ENCODE measurements at regions not wholly inside any gene's neighbourhood (a gene's known extent, or its start where the extent isn't known, plus 50 kb on each side); places are given as distances from the start of the nearest gene placed in this dataset.
"Not testable (repeated sequence)": the region's sequence is repeated elsewhere in the genome, so short reads cannot be mapped to it uniquely, and the experiment has no call there.

- no peak for DNase-seq (ENCODE audit: low read depth)
- no peak for TF ChIP-seq CTCF (conservative IDR thresholded peaks at IDR 0.05; ENCODE audit: low read depth, low read length)
- H3K4me3 ChIP-seq (ENCODE audit: low read depth, low read length), result no peak overlapping the region
These were observed 152.1 kb downstream of the LPIN1 start for GRCh38 chr2:11898576-11898975.

- DNase-seq (ENCODE audit: low read depth), result peak; percentile 67
- no peak for TF ChIP-seq CTCF (conservative IDR thresholded peaks at IDR 0.05; ENCODE audit: low read depth, low read length)
- no peak overlapping the region for H3K4me3 ChIP-seq (ENCODE audit: low read depth, low read length)
These were observed 152.9 kb downstream of the LPIN1 start for GRCh38 chr2:11899264-11899818.

- not testable (repeated sequence) for DNase-seq (ENCODE audit: low read depth); H3K4me3 ChIP-seq (ENCODE audit: low read depth, low read length)
These were observed 154.5 kb downstream of the LPIN1 start for GRCh38 chr2:11900891-11901290.

GRCh38 chr2:11901351-11902069 lies 155.1 kb downstream of the LPIN1 start:
- no peak for DNase-seq (ENCODE audit: low read depth)
- no peak for TF ChIP-seq CTCF (conservative IDR thresholded peaks at IDR 0.05; ENCODE audit: low read depth, low read length)
- no peak overlapping the region for H3K4me3 ChIP-seq (ENCODE audit: low read depth, low read length)

GRCh38 chr2:11903085-11903606 lies 156.7 kb downstream of the LPIN1 start:
- DNase-seq (ENCODE audit: low read depth), result no peak
- TF ChIP-seq CTCF (conservative IDR thresholded peaks at IDR 0.05; ENCODE audit: low read depth, low read length), result no peak
- H3K4me3 ChIP-seq (ENCODE audit: low read depth, low read length), result no peak overlapping the region

GRCh38 chr2:11904029-11904428 lies 157.6 kb downstream of the LPIN1 start:
- DNase-seq (ENCODE audit: low read depth), result no peak
- peak; percentile 9 for TF ChIP-seq CTCF (conservative IDR thresholded peaks at IDR 0.05; ENCODE audit: low read depth, low read length)
- no peak overlapping the region for H3K4me3 ChIP-seq (ENCODE audit: low read depth, low read length)

- no peak for TF ChIP-seq CTCF (conservative IDR thresholded peaks at IDR 0.05; ENCODE audit: low read depth, low read length)
- H3K4me3 ChIP-seq (ENCODE audit: low read depth, low read length), result no peak overlapping the region
- no peak for DNase-seq (ENCODE audit: low read depth)
These were observed 158.5 kb downstream of the LPIN1 start for GRCh38 chr2:11904941-11905340.

Measured in choroid plexus epithelial cell (primary cell).